PFSK-1 (cell line): ENCODE measurements at regions not wholly inside any gene's neighbourhood (a gene's known extent, or its start where the extent isn't known, plus 50 kb on each side); places are given as distances from the start of the nearest gene placed in this dataset.

Experiments
- POLR2AphosphoS5 ChIP-seq: IDR thresholded peaks from 2 replicates; pipeline ENCODE4 v1.6.1; 2012; ENCODE audit warnings: low read depth, mild to moderate bottlenecking, control low read depth, low read length, moderate library complexity
- REST ChIP-seq, 2 experiments: IDR thresholded peaks; 2 replicates each; pipeline versions ENCODE4 v1.6.1 to v1.8.0; 2011 to 2012; ENCODE audit warnings: low read depth in 2 of 2, low read length in 2 of 2, control low read depth in 1 of 2, inconsistent platforms in 1 of 2, mild to moderate bottlenecking in 1 of 2, moderate library complexity in 1 of 2; ENCODE audit not compliant: insufficient read depth in 1 of 2
- SIN3A ChIP-seq: IDR thresholded peaks from 2 replicates; pipeline ENCODE4 v1.6.1; 2012; ENCODE audit warnings: mild to moderate bottlenecking, low read length, moderate library complexity, borderline replicate concordance; ENCODE audit not compliant: insufficient read depth
- TAF1 ChIP-seq: IDR thresholded peaks from 2 replicates; pipeline ENCODE4 v1.6.1; 2012; ENCODE audit warnings: low read length, control low read depth, borderline replicate concordance; ENCODE audit not compliant: insufficient read depth

GRCh38 chr3:148054999-148055398 lies 642.7 kb upstream of the AGTR1 start:
- TF ChIP-seq REST (IDR thresholded peaks at IDR 0.05; ENCODE audit: insufficient read depth in 1 of 2, low read depth in 2 of 2, low read length in 2 of 2) (no peak), SIN3A (no peak), TAF1 (no peak), POLR2AphosphoS5 (no peak)
